ENCODE measurements at regions not wholly inside any gene's neighbourhood (a gene's known extent, or its start where the extent isn't known, plus 50 kb on each side); places are given as distances from the start of the nearest gene placed in this dataset.

- POLR2A ChIA-PET, result no interaction called here
- DNase-seq (ENCODE audit: low read depth, low spot score), result no peak
- TF ChIP-seq CTCF (IDR thresholded peaks at IDR 0.05; ENCODE audit: insufficient read depth, low read length, missing control alignments), result no peak
- no peak overlapping the region for H3K4me3 ChIP-seq (ENCODE audit: low read depth, low read length)
- CTCF ChIA-PET, result interaction anchor here (0.8 to 2.0 kb wide), 15 partner anchors 12 to 972 kb away, joined by 3 to 8 read pairs (median 4); no protein-coding TSS in a partner anchor
Measured at GRCh38 chr13:47798194-47798593, 202.9 kb downstream of the SUCLA2 start.

- TF ChIP-seq CTCF (IDR thresholded peaks at IDR 0.05; ENCODE audit: insufficient read depth, low read length, missing control alignments), result no peak
- POLR2A ChIA-PET, result no interaction called here
- no peak for DNase-seq (ENCODE audit: low read depth, low spot score)
- H3K4me3 ChIP-seq (ENCODE audit: low read depth, low read length), result no peak overlapping the region
- CTCF ChIA-PET, result interaction anchor here (1.3 kb wide), 1 partner anchor 273 kb away, joined by 4 read pairs; no protein-coding TSS in a partner anchor
Measured at GRCh38 chr13:47796816-47797215, 204.3 kb downstream of the SUCLA2 start.

- CTCF ChIA-PET, result interaction anchor here (0.6 to 1.6 kb wide), 7 partner anchors 12 to 472 kb away, joined by 3 to 5 read pairs (median 3); no protein-coding TSS in a partner anchor
- no peak for DNase-seq (ENCODE audit: low read depth, low spot score)
- POLR2A ChIA-PET, result no interaction called here
- TF ChIP-seq CTCF (IDR thresholded peaks at IDR 0.05; ENCODE audit: insufficient read depth, low read length, missing control alignments), result peak; percentile 37
- H3K4me3 ChIP-seq (ENCODE audit: low read depth, low read length), result no peak overlapping the region
Measured at GRCh38 chr13:47794963-47795362, 206.1 kb downstream of the SUCLA2 start.

GRCh38 chr13:47790755-47791154 is 210.3 kb downstream of the SUCLA2 start:
- TF ChIP-seq CTCF (IDR thresholded peaks at IDR 0.05; ENCODE audit: insufficient read depth, low read length, missing control alignments), result no peak
- no peak overlapping the region for H3K4me3 ChIP-seq (ENCODE audit: low read depth, low read length)
- DNase-seq (ENCODE audit: low read depth, low spot score), result no peak
- ChIA-PET CTCF (interaction anchor here (1.1 kb wide), 1 partner anchor 11 kb away, joined by 3 read pairs; no protein-coding TSS in a partner anchor), POLR2A (no interaction called here)

- ChIA-PET CTCF (interaction anchor here (0.6 kb wide), 1 partner anchor 193 kb away, joined by 3 read pairs; no protein-coding TSS in a partner anchor), POLR2A (no interaction called here)
- no peak for DNase-seq (ENCODE audit: low read depth, low spot score)
- no peak overlapping the region for H3K4me3 ChIP-seq (ENCODE audit: low read depth, low read length)
- no peak for TF ChIP-seq CTCF (IDR thresholded peaks at IDR 0.05; ENCODE audit: insufficient read depth, low read length, missing control alignments)
Measured at GRCh38 chr13:47788844-47789243, 212.2 kb downstream of the SUCLA2 start.

GRCh38 chr13:47774671-47774994 is 226.4 kb downstream of the SUCLA2 start:
- ChIA-PET CTCF (interaction anchor here (0.8 to 3.3 kb wide), 5 partner anchors 35 to 943 kb away, joined by 3 to 27 read pairs (median 4); no protein-coding TSS in a partner anchor), POLR2A (no interaction called here)
- TF ChIP-seq CTCF (IDR thresholded peaks at IDR 0.05; ENCODE audit: insufficient read depth, low read length, missing control alignments), result no peak
- H3K4me3 ChIP-seq (ENCODE audit: low read depth, low read length), result no peak overlapping the region
- no peak for DNase-seq (ENCODE audit: low read depth, low spot score)

Data from AG04449 (cell line).